ENCODE measurements at regions not wholly inside any gene's neighbourhood (a gene's known extent, or its start where the extent isn't known, plus 50 kb on each side); places are given as distances from the start of the nearest gene placed in this dataset.

DNA sequence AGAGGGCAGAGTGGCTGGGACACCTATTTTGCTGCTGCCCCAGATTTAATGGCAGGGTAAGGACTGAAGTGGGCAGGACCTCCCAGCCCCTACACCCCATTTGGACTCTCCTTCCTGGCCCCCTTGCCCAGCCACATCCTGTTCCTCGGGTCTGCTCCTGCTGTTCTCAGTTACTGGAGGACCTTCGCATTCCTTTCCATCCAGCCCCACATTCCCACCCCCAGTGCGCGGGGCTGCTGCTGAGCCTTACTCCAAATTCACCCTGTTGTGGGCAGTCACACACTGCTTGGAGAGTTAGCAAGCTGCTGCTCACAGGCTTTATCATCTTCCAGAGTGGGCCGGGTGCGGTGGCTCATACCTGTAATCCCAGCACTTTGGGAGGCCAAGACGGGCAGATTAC, 75.2 kb upstream of the SLC14A2 start:
- DNase-seq (no peak), ATAC-seq (ENCODE audit: low read depth) (no peak)
- Mint-ChIP-seq H3K4me1 (no peaks in the 10 kb centered on the region), H3K36me3 (ENCODE audit: low read depth) (no peaks in the 10 kb centered on the region), H3K4me3 (no peak overlapping the region), H3K9me3 (peaks cover 2% of the 10 kb centered on the region), H3K27me3 (peaks cover 8% of the 10 kb centered on the region), H3K27ac (no peak overlapping the region)
- intact Hi-C loops (cut with micrococcal nuclease): no loop called here
- ChIA-PET CTCF (no interaction called here), POLR2A (no interaction called here)
- TF ChIP-seq, protein P1, sequence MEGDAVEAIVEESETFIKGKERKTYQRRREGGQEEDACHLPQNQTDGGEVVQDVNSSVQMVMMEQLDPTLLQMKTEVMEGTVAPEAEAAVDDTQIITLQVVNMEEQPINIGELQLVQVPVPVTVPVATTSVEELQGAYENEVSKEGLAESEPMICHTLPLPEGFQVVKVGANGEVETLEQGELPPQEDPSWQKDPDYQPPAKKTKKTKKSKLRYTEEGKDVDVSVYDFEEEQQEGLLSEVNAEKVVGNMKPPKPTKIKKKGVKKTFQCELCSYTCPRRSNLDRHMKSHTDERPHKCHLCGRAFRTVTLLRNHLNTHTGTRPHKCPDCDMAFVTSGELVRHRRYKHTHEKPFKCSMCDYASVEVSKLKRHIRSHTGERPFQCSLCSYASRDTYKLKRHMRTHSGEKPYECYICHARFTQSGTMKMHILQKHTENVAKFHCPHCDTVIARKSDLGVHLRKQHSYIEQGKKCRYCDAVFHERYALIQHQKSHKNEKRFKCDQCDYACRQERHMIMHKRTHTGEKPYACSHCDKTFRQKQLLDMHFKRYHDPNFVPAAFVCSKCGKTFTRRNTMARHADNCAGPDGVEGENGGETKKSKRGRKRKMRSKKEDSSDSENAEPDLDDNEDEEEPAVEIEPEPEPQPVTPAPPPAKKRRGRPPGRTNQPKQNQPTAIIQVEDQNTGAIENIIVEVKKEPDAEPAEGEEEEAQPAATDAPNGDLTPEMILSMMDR (IDR thresholded peaks at IDR 0.05): no peak

DNA sequence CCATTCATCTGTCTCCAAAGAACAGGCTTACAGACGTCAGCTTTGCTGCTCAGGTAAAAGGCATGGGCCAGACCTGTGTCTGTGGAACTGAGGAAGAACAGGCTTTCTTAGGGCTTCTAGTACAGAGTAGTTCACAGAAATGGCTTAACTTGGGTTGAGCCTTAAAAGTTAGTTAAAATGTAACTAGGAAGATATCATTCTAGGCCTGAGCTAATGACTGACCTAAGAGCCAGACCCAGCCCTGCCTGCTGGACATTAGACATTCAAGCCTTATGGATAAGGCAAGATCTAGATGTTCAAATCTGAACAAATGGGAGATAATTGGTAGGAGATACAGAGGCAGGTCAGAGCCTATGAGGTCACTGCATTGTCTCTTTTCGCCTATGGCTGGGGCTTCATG, 73.9 kb upstream of the SLC14A2 start:
- ATAC-seq (ENCODE audit: low read depth) (no peak), DNase-seq (no peak)
- CTCF ChIA-PET: no interaction called here
- POLR2A ChIA-PET: no interaction called here
- intact Hi-C loops (cut with micrococcal nuclease): no loop called here
- no peak overlapping the region for H3K4me3 Mint-ChIP-seq
- no peaks in the 10 kb centered on the region for H3K4me1 Mint-ChIP-seq
- peaks cover 6% of the 10 kb centered on the region for H3K27me3 Mint-ChIP-seq
- no peak overlapping the region for H3K27ac Mint-ChIP-seq
- H3K9me3 Mint-ChIP-seq: peaks cover 2% of the 10 kb centered on the region
- TF ChIP-seq, protein P1 (IDR thresholded peaks at IDR 0.05): no peak
- no peaks in the 10 kb centered on the region for H3K36me3 Mint-ChIP-seq (ENCODE audit: low read depth)

GRCh38 chr18:45542043-45542442, 73.2 kb upstream of the SLC14A2 start:
- DNase-seq (no peak), ATAC-seq (ENCODE audit: low read depth) (no peak)
- TF ChIP-seq, protein P1 (IDR thresholded peaks at IDR 0.05): no peak
- ChIA-PET CTCF (no interaction called here), POLR2A (no interaction called here)
- Mint-ChIP-seq H3K9me3 (peaks cover 2% of the 10 kb centered on the region), H3K27me3 (peaks cover 7% of the 10 kb centered on the region), H3K36me3 (ENCODE audit: low read depth) (no peaks in the 10 kb centered on the region), H3K4me3 (no peak overlapping the region), H3K4me1 (no peaks in the 10 kb centered on the region), H3K27ac (no peak overlapping the region)
- intact Hi-C loops (cut with micrococcal nuclease): no loop called here

- TF ChIP-seq, protein P1 (IDR thresholded peaks at IDR 0.05): no peak
- DNase-seq (no peak), ATAC-seq (ENCODE audit: low read depth) (no peak)
- Mint-ChIP-seq H3K9me3 (no peaks in the 10 kb centered on the region), H3K27me3 (peaks cover 13% of the 10 kb centered on the region), H3K27ac (no peak overlapping the region), H3K36me3 (ENCODE audit: low read depth) (no peaks in the 10 kb centered on the region), H3K4me3 (no peak overlapping the region), H3K4me1 (no peaks in the 10 kb centered on the region)
- ChIA-PET CTCF (no interaction called here), POLR2A (no interaction called here)
- intact Hi-C loops (cut with micrococcal nuclease): no loop called here
Observed at GRCh38 chr18:45547910-45548309, 67.4 kb upstream of the SLC14A2 start.

DNA sequence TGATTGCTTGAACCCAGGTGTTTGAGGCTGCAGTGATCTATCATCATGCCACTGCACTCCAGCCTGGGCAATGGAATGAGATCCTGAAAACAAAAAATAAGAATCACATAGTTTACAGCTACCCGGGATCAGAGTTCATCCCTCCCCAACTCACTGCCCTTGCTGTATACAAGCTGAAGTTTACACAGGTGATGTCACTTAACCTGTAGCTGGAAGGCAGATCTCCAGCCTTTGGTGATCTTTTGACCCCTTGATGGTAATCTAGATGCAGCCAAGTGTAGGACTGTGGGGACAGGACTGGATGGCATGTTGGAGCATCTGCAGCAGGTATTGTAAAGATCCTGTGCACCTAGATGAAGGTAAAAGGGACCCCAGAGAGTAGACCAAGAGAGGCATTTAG, 66.7 kb upstream of the SLC14A2 start:
- Mint-ChIP-seq H3K4me3 (no peak overlapping the region), H3K9me3 (no peaks in the 10 kb centered on the region), H3K36me3 (ENCODE audit: low read depth) (no peaks in the 10 kb centered on the region), H3K27ac (no peak overlapping the region), H3K27me3 (peaks cover 13% of the 10 kb centered on the region), H3K4me1 (no peaks in the 10 kb centered on the region)
- TF ChIP-seq, protein P1 (IDR thresholded peaks at IDR 0.05): no peak
- no peak for ATAC-seq (ENCODE audit: low read depth)
- ChIA-PET POLR2A (no interaction called here), CTCF (no interaction called here)
- intact Hi-C loops (cut with micrococcal nuclease): no loop called here
- DNase-seq: no peak
